IPS DF 6.9 (cell line): ENCODE measurements at regions not wholly inside any gene's neighbourhood (a gene's known extent, or its start where the extent isn't known, plus 50 kb on each side); places are given as distances from the start of the nearest gene placed in this dataset.

Experiments
- DNase-seq: peaks from one replicate; pipeline ENCODE4 v3.0.0-alpha.2; 2013; ENCODE audit warnings: low read depth, low spot score
- H3K27ac ChIP-seq: one replicate; pipeline ENCODE4 v1.5.1; 2013; ENCODE audit warnings: low read length, control low read depth
- H3K27me3 ChIP-seq: 2 replicates; pipeline ENCODE4 v1.6.1; 2013; ENCODE audit warnings: mild to moderate bottlenecking, low read length; ENCODE audit not compliant: control insufficient read depth, insufficient read depth
- H3K36me3 ChIP-seq: 2 replicates; pipeline ENCODE4 v1.6.1; 2013; ENCODE audit warnings: low read length; ENCODE audit not compliant: control insufficient read depth, insufficient read depth
- H3K4me1 ChIP-seq: 2 replicates; pipeline ENCODE4 v1.6.1; 2013; ENCODE audit warnings: low read length; ENCODE audit not compliant: control insufficient read depth, insufficient read depth
- H3K4me3 ChIP-seq: 2 replicates; pipeline ENCODE4 v1.5.1; 2013; ENCODE audit warnings: mild to moderate bottlenecking, low read length
- H3K9me3 ChIP-seq: 2 replicates; pipeline ENCODE4 v1.6.1; 2013; ENCODE audit warnings: low read length, inconsistent platforms; ENCODE audit not compliant: control insufficient read depth, insufficient read depth
- WGBS: extraction: QIAGEN DNeasy Blood & Tissue Kit; methylation state at CpG from one replicate; pipeline ENCODE4 v1.1.7; 2013; ENCODE audit warnings: mixed read lengths, missing lambda C conversion rate; ENCODE audit not compliant: insufficient read length, insufficient coverage; 5-methylcytosine and 5-hydroxymethylcytosine counted together

- Histone ChIP-seq H3K9me3 (no peaks in the 10 kb centered on the region), H3K27ac (no peak overlapping the region), H3K4me3 (no peak overlapping the region), H3K27me3 (no peaks in the 10 kb centered on the region), H3K36me3 (no peaks in the 10 kb centered on the region), H3K4me1 (no peaks in the 10 kb centered on the region)
- DNase-seq, result no peak
- no CpG with 5 or more reads among the region's 3 CpGs for WGBS
These were observed 1125.8 kb downstream of the SI start for GRCh38 chr3:163952499-163952898.

- no CpG with 5 or more reads among the region's 2 CpGs for WGBS
- no peaks in the 10 kb centered on the region for H3K9me3 ChIP-seq
- no peaks in the 10 kb centered on the region for H3K4me1 ChIP-seq
- H3K27ac ChIP-seq, result no peak overlapping the region
- no peaks in the 10 kb centered on the region for H3K36me3 ChIP-seq
- no peak for DNase-seq
- no peak overlapping the region for H3K4me3 ChIP-seq
- no peaks in the 10 kb centered on the region for H3K27me3 ChIP-seq
These were observed 1126.8 kb downstream of the SI start for GRCh38 chr3:163951397-163951987.

GRCh38 chr3:163946785-163947184 is 1131.5 kb downstream of the SI start:
- WGBS, result no CpG with 5 or more reads among the region's 4 CpGs
- H3K4me1 ChIP-seq, result no peaks in the 10 kb centered on the region
- DNase-seq, result no peak
- no peaks in the 10 kb centered on the region for H3K9me3 ChIP-seq
- no peak overlapping the region for H3K27ac ChIP-seq
- H3K36me3 ChIP-seq, result no peaks in the 10 kb centered on the region
- no peaks in the 10 kb centered on the region for H3K27me3 ChIP-seq
- no peak overlapping the region for H3K4me3 ChIP-seq

GRCh38 chr3:163943664-163944063 is 1134.6 kb downstream of the SI start:
- H3K27ac ChIP-seq, result no peak overlapping the region
- no peak for DNase-seq
- no peaks in the 10 kb centered on the region for H3K4me1 ChIP-seq
- WGBS, result no CpG with 5 or more reads among the region's 1 CpG
- H3K36me3 ChIP-seq, result no peaks in the 10 kb centered on the region
- H3K9me3 ChIP-seq, result no peaks in the 10 kb centered on the region
- no peaks in the 10 kb centered on the region for H3K27me3 ChIP-seq
- no peak overlapping the region for H3K4me3 ChIP-seq

GRCh38 chr3:163939926-163940325 is 1138.4 kb downstream of the SI start:
- Histone ChIP-seq H3K9me3 (no peaks in the 10 kb centered on the region), H3K36me3 (no peaks in the 10 kb centered on the region), H3K4me3 (no peak overlapping the region), H3K4me1 (no peaks in the 10 kb centered on the region), H3K27me3 (no peaks in the 10 kb centered on the region), H3K27ac (no peak overlapping the region)
- WGBS, result no CpG with 5 or more reads among the region's 3 CpGs
- no peak for DNase-seq

- no peak for DNase-seq
- Histone ChIP-seq H3K27ac (no peak overlapping the region), H3K4me3 (no peak overlapping the region), H3K27me3 (no peaks in the 10 kb centered on the region), H3K9me3 (no peaks in the 10 kb centered on the region), H3K36me3 (no peaks in the 10 kb centered on the region), H3K4me1 (no peaks in the 10 kb centered on the region)
- no CpG with 5 or more reads among the region's 1 CpG for WGBS
These were observed 1141.8 kb downstream of the SI start for GRCh38 chr3:163936543-163936942.

GRCh38 chr3:163935411-163935810 is 1142.9 kb downstream of the SI start:
- H3K27ac ChIP-seq, result no peak overlapping the region
- H3K36me3 ChIP-seq, result no peaks in the 10 kb centered on the region
- no peak for DNase-seq
- no peaks in the 10 kb centered on the region for H3K4me1 ChIP-seq
- no peak overlapping the region for H3K4me3 ChIP-seq
- no peaks in the 10 kb centered on the region for H3K27me3 ChIP-seq
- no peaks in the 10 kb centered on the region for H3K9me3 ChIP-seq
- WGBS, result no CpG with 5 or more reads among the region's 3 CpGs

GRCh38 chr3:163929069-163929652 is 1149.1 kb downstream of the SI start:
- no peak for DNase-seq
- Histone ChIP-seq H3K4me1 (no peaks in the 10 kb centered on the region), H3K9me3 (no peaks in the 10 kb centered on the region), H3K4me3 (no peak overlapping the region), H3K27me3 (no peaks in the 10 kb centered on the region), H3K27ac (no peak overlapping the region), H3K36me3 (no peaks in the 10 kb centered on the region)
- no CpG with 5 or more reads among the region's 2 CpGs for WGBS

GRCh38 chr3:163927521-163927920 is 1150.8 kb downstream of the SI start:
- Histone ChIP-seq H3K4me1 (no peaks in the 10 kb centered on the region), H3K9me3 (no peaks in the 10 kb centered on the region), H3K27me3 (no peaks in the 10 kb centered on the region), H3K36me3 (no peaks in the 10 kb centered on the region), H3K4me3 (no peak overlapping the region), H3K27ac (no peak overlapping the region)
- DNase-seq, result no peak
- WGBS, result no CpG with 5 or more reads among the region's 1 CpG

GRCh38 chr3:163924600-163924999 is 1153.7 kb downstream of the SI start:
- H3K9me3 ChIP-seq, result no peaks in the 10 kb centered on the region
- no peak overlapping the region for H3K4me3 ChIP-seq
- no CpG with 5 or more reads among the region's 6 CpGs for WGBS
- no peak overlapping the region for H3K27ac ChIP-seq
- no peaks in the 10 kb centered on the region for H3K4me1 ChIP-seq
- no peaks in the 10 kb centered on the region for H3K27me3 ChIP-seq
- DNase-seq, result no peak
- H3K36me3 ChIP-seq, result no peaks in the 10 kb centered on the region

GRCh38 chr3:163919154-163919553 is 1159.1 kb downstream of the SI start:
- Histone ChIP-seq H3K36me3 (no peaks in the 10 kb centered on the region), H3K27me3 (no peaks in the 10 kb centered on the region), H3K4me1 (no peaks in the 10 kb centered on the region), H3K9me3 (no peaks in the 10 kb centered on the region), H3K4me3 (no peak overlapping the region), H3K27ac (no peak overlapping the region)
- DNase-seq, result no peak
- no CpG with 5 or more reads among the region's 1 CpG for WGBS
